ENCODE measurements at regions not wholly inside any gene's neighbourhood (a gene's known extent, or its start where the extent isn't known, plus 50 kb on each side); places are given as distances from the start of the nearest gene placed in this dataset.
"Not testable (repeated sequence)": the region's sequence is repeated elsewhere in the genome, so short reads cannot be mapped to it uniquely, and the experiment has no call there.

GRCh38 chr13:104614361-104615145, 1548.3 kb upstream of the SLC10A2 start:
- no peak for DNase-seq
- Histone ChIP-seq H3K9me3 (ENCODE audit: control insufficient read depth in 2 of 3, low read length in 3 of 3) (no peaks in the 10 kb centered on the region), H3K27ac (ENCODE audit: low read depth, low read length) (no peak overlapping the region), H3K4me3 (ENCODE audit: low read length) (no peak overlapping the region), H3K4me1 (ENCODE audit: control insufficient read depth in 2 of 2, insufficient read depth in 2 of 2, low read length in 2 of 2) (no peaks in the 10 kb centered on the region), H3K27me3 (ENCODE audit: control insufficient read depth in 2 of 2, insufficient read depth in 2 of 2, low read length in 2 of 2) (no peaks in the 10 kb centered on the region), H3K36me3 (ENCODE audit: control insufficient read depth in 2 of 3, insufficient read depth in 3 of 3, low read length in 3 of 3) (no peaks in the 10 kb centered on the region)
- H3K27ac Mint-ChIP-seq, result no peak overlapping the region
- no peaks in the 10 kb centered on the region for H3K4me1 Mint-ChIP-seq
- H3K4me3 Mint-ChIP-seq, result no peak overlapping the region
- ChIA-PET POLR2A (no interaction called here), CTCF (no interaction called here)
- intact Hi-C loops (cut with micrococcal nuclease), result no loop called here
- no peaks in the 10 kb centered on the region for H3K36me3 Mint-ChIP-seq
- no peak for ATAC-seq
- H3K27me3 Mint-ChIP-seq, result no peaks in the 10 kb centered on the region
- H3K9me3 Mint-ChIP-seq, result peaks cover 3 to 22% (median 8%) of the 10 kb centered on the region in 11 donors

- no peak overlapping the region for H3K27ac ChIP-seq (ENCODE audit: low read depth, low read length)
- intact Hi-C loops (cut with micrococcal nuclease), result no loop called here
- Mint-ChIP-seq H3K27me3 (no peaks in the 10 kb centered on the region), H3K27ac (no peak overlapping the region), H3K4me1 (peaks cover 0 to 5% (median 0%) of the 10 kb centered on the region in 7 donors), H3K9me3 (peaks cover 0 to 8% (median 0%) of the 10 kb centered on the region in 11 donors), H3K36me3 (no peaks in the 10 kb centered on the region), H3K4me3 (no peak overlapping the region)
- ATAC-seq (no peak), DNase-seq (no peak)
- POLR2A ChIA-PET, result no interaction called here
- CTCF ChIA-PET, result no interaction called here
- H3K27me3 ChIP-seq (ENCODE audit: control insufficient read depth in 2 of 2, insufficient read depth in 2 of 2, low read length in 2 of 2), result no peaks in the 10 kb centered on the region
- no peaks in the 10 kb centered on the region for H3K9me3 ChIP-seq (ENCODE audit: control insufficient read depth in 2 of 3, low read length in 3 of 3)
- H3K4me3 ChIP-seq (ENCODE audit: low read length), result no peak overlapping the region
- no peaks in the 10 kb centered on the region for H3K4me1 ChIP-seq (ENCODE audit: control insufficient read depth in 2 of 2, insufficient read depth in 2 of 2, low read length in 2 of 2)
- H3K36me3 ChIP-seq (ENCODE audit: control insufficient read depth in 2 of 3, insufficient read depth in 3 of 3, low read length in 3 of 3), result no peaks in the 10 kb centered on the region
These were observed 1542.1 kb upstream of the SLC10A2 start for GRCh38 chr13:104608331-104608730.

GRCh38 chr13:104605435-104605834, 1539.2 kb upstream of the SLC10A2 start:
- POLR2A ChIA-PET; H3K36me3 Mint-ChIP-seq; H3K27me3 Mint-ChIP-seq; H3K4me1 Mint-ChIP-seq; H3K27ac ChIP-seq (ENCODE audit: low read depth, low read length); intact Hi-C loops (cut with micrococcal nuclease); H3K4me3 Mint-ChIP-seq; H3K4me1 ChIP-seq (ENCODE audit: control insufficient read depth in 2 of 2, insufficient read depth in 2 of 2, low read length in 2 of 2); ATAC-seq; H3K4me3 ChIP-seq (ENCODE audit: low read length); CTCF ChIA-PET; H3K9me3 Mint-ChIP-seq; H3K27ac Mint-ChIP-seq; H3K9me3 ChIP-seq (ENCODE audit: control insufficient read depth in 2 of 3, low read length in 3 of 3); H3K36me3 ChIP-seq (ENCODE audit: control insufficient read depth in 2 of 3, insufficient read depth in 3 of 3, low read length in 3 of 3); DNase-seq; H3K27me3 ChIP-seq (ENCODE audit: control insufficient read depth in 2 of 2, insufficient read depth in 2 of 2, low read length in 2 of 2): not testable (repeated sequence)

- no peaks in the 10 kb centered on the region for H3K4me1 Mint-ChIP-seq
- no peak overlapping the region for H3K27ac Mint-ChIP-seq
- peaks cover 0 to 7% (median 0%) of the 10 kb centered on the region in 11 donors for H3K9me3 Mint-ChIP-seq
- no peak for DNase-seq
- H3K36me3 Mint-ChIP-seq, result no peaks in the 10 kb centered on the region
- no peak for ATAC-seq
- ChIA-PET CTCF (no interaction called here), POLR2A (no interaction called here)
- H3K4me3 Mint-ChIP-seq, result no peak overlapping the region
- Histone ChIP-seq H3K27me3 (ENCODE audit: control insufficient read depth in 2 of 2, insufficient read depth in 2 of 2, low read length in 2 of 2) (no peaks in the 10 kb centered on the region), H3K36me3 (ENCODE audit: control insufficient read depth in 2 of 3, insufficient read depth in 3 of 3, low read length in 3 of 3) (no peaks in the 10 kb centered on the region), H3K4me3 (ENCODE audit: low read length) (no peak overlapping the region), H3K27ac (ENCODE audit: low read depth, low read length) (no peak overlapping the region), H3K4me1 (ENCODE audit: control insufficient read depth in 2 of 2, insufficient read depth in 2 of 2, low read length in 2 of 2) (no peaks in the 10 kb centered on the region), H3K9me3 (ENCODE audit: control insufficient read depth in 2 of 3, low read length in 3 of 3) (no peaks in the 10 kb centered on the region)
- intact Hi-C loops (cut with micrococcal nuclease), result no loop called here
- peaks cover 0 to 5% (median 0%) of the 10 kb centered on the region in 5 donors for H3K27me3 Mint-ChIP-seq
These were observed 1531.4 kb upstream of the SLC10A2 start for GRCh38 chr13:104597546-104598180.

GRCh38 chr13:104595511-104595910, 1529.3 kb upstream of the SLC10A2 start:
- H3K27me3 ChIP-seq (ENCODE audit: control insufficient read depth in 2 of 2, insufficient read depth in 2 of 2, low read length in 2 of 2), result no peaks in the 10 kb centered on the region
- Mint-ChIP-seq H3K4me3 (no peak overlapping the region), H3K4me1 (no peaks in the 10 kb centered on the region), H3K27ac (no peak overlapping the region), H3K9me3 (peaks cover 0 to 7% (median 0%) of the 10 kb centered on the region in 11 donors), H3K27me3 (peaks cover 0 to 5% (median 0%) of the 10 kb centered on the region in 5 donors), H3K36me3 (no peaks in the 10 kb centered on the region)
- no peak overlapping the region for H3K4me3 ChIP-seq (ENCODE audit: low read length)
- ChIA-PET POLR2A (no interaction called here), CTCF (no interaction called here)
- H3K4me1 ChIP-seq (ENCODE audit: control insufficient read depth in 2 of 2, insufficient read depth in 2 of 2, low read length in 2 of 2), result no peaks in the 10 kb centered on the region
- no peaks in the 10 kb centered on the region for H3K9me3 ChIP-seq (ENCODE audit: control insufficient read depth in 2 of 3, low read length in 3 of 3)
- DNase-seq (no peak), ATAC-seq (no peak)
- no peak overlapping the region for H3K27ac ChIP-seq (ENCODE audit: low read depth, low read length)
- intact Hi-C loops (cut with micrococcal nuclease), result no loop called here
- H3K36me3 ChIP-seq (ENCODE audit: control insufficient read depth in 2 of 3, insufficient read depth in 3 of 3, low read length in 3 of 3), result no peaks in the 10 kb centered on the region

- peaks cover 0 to 7% (median 0%) of the 10 kb centered on the region in 11 donors for H3K9me3 Mint-ChIP-seq
- no peak overlapping the region for H3K27ac Mint-ChIP-seq
- DNase-seq (no peak), ATAC-seq (no peak)
- no peaks in the 10 kb centered on the region for H3K4me1 Mint-ChIP-seq
- intact Hi-C loops (cut with micrococcal nuclease), result no loop called here
- no peaks in the 10 kb centered on the region for H3K36me3 ChIP-seq (ENCODE audit: control insufficient read depth in 2 of 3, insufficient read depth in 3 of 3, low read length in 3 of 3)
- CTCF ChIA-PET, result no interaction called here
- no peaks in the 10 kb centered on the region for H3K27me3 ChIP-seq (ENCODE audit: control insufficient read depth in 2 of 2, insufficient read depth in 2 of 2, low read length in 2 of 2)
- H3K36me3 Mint-ChIP-seq, result no peaks in the 10 kb centered on the region
- no peaks in the 10 kb centered on the region for H3K4me1 ChIP-seq (ENCODE audit: control insufficient read depth in 2 of 2, insufficient read depth in 2 of 2, low read length in 2 of 2)
- H3K4me3 ChIP-seq (ENCODE audit: low read length), result no peak overlapping the region
- H3K9me3 ChIP-seq (ENCODE audit: control insufficient read depth in 2 of 3, low read length in 3 of 3), result no peaks in the 10 kb centered on the region
- H3K27ac ChIP-seq (ENCODE audit: low read depth, low read length), result no peak overlapping the region
- H3K4me3 Mint-ChIP-seq, result no peak overlapping the region
- POLR2A ChIA-PET, result no interaction called here
- peaks cover 0 to 5% (median 0%) of the 10 kb centered on the region in 5 donors for H3K27me3 Mint-ChIP-seq
These were observed 1528.6 kb upstream of the SLC10A2 start for GRCh38 chr13:104594806-104595205.

GRCh38 chr13:104593693-104594092, 1527.5 kb upstream of the SLC10A2 start:
- Mint-ChIP-seq H3K27me3 (peaks cover 0 to 5% (median 0%) of the 10 kb centered on the region in 5 donors), H3K36me3 (no peaks in the 10 kb centered on the region)

More at GRCh38 chr13:104593693-104594092, 1527.5 kb upstream of the SLC10A2 start:
- ChIA-PET POLR2A (no interaction called here), CTCF (no interaction called here)
- intact Hi-C loops (cut with micrococcal nuclease), result no loop called here
- DNase-seq, result no peak
- no peaks in the 10 kb centered on the region for H3K4me1 ChIP-seq (ENCODE audit: control insufficient read depth in 2 of 2, insufficient read depth in 2 of 2, low read length in 2 of 2)
- no peaks in the 10 kb centered on the region for H3K9me3 ChIP-seq (ENCODE audit: control insufficient read depth in 2 of 3, low read length in 3 of 3)
- H3K4me1 Mint-ChIP-seq, result no peaks in the 10 kb centered on the region
- ATAC-seq, result no peak
- H3K36me3 ChIP-seq (ENCODE audit: control insufficient read depth in 2 of 3, insufficient read depth in 3 of 3, low read length in 3 of 3), result no peaks in the 10 kb centered on the region
- H3K27ac ChIP-seq (ENCODE audit: low read depth, low read length), result no peak overlapping the region
- peaks cover 0 to 7% (median 0%) of the 10 kb centered on the region in 11 donors for H3K9me3 Mint-ChIP-seq
- no peak overlapping the region for H3K4me3 Mint-ChIP-seq
- no peaks in the 10 kb centered on the region for H3K27me3 ChIP-seq (ENCODE audit: control insufficient read depth in 2 of 2, insufficient read depth in 2 of 2, low read length in 2 of 2)
- H3K4me3 ChIP-seq (ENCODE audit: low read length), result no peak overlapping the region
- no peak overlapping the region for H3K27ac Mint-ChIP-seq
